ENCODE measurements at regions not wholly inside any gene's neighbourhood (a gene's known extent, or its start where the extent isn't known, plus 50 kb on each side); places are given as distances from the start of the nearest gene placed in this dataset.

DNA sequence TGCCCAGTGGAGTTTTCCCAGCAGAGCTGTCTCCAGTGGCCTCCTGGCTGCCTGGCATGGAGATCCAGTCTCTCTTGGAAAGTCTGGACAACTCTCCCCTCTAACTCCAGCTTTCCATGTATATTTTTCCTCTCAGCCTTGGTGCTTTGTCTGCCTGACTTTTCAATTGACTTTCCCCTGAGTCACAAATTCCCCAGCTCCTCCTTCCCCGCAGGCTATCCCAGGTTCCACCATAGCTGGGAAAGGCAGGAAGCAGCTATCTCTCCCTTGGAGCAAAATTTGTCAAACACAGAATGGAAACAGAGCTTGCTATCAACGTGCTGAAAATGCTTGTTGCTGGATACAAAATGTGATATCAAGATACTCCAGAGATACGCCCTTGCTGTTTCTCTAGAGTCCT is 384.8 kb downstream of the TMEM135 start:
- TF ChIP-seq POLR2A (IDR thresholded peaks at IDR 0.05), result no peak
- TF ChIP-seq, protein P1, sequence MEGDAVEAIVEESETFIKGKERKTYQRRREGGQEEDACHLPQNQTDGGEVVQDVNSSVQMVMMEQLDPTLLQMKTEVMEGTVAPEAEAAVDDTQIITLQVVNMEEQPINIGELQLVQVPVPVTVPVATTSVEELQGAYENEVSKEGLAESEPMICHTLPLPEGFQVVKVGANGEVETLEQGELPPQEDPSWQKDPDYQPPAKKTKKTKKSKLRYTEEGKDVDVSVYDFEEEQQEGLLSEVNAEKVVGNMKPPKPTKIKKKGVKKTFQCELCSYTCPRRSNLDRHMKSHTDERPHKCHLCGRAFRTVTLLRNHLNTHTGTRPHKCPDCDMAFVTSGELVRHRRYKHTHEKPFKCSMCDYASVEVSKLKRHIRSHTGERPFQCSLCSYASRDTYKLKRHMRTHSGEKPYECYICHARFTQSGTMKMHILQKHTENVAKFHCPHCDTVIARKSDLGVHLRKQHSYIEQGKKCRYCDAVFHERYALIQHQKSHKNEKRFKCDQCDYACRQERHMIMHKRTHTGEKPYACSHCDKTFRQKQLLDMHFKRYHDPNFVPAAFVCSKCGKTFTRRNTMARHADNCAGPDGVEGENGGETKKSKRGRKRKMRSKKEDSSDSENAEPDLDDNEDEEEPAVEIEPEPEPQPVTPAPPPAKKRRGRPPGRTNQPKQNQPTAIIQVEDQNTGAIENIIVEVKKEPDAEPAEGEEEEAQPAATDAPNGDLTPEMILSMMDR (IDR thresholded peaks at IDR 0.05), result no peak
